ENCODE measurements at regions not wholly inside any gene's neighbourhood (a gene's known extent, or its start where the extent isn't known, plus 50 kb on each side); places are given as distances from the start of the nearest gene placed in this dataset.

- TF ChIP-seq CTCF (IDR thresholded peaks at IDR 0.05) (no peak), POLR2A (IDR thresholded peaks at IDR 0.05) (no peak)
Measured at GRCh38 chr18:76203552-76203951, 291.5 kb downstream of the ZNF516 start.
